LNCAP (cell line): ENCODE measurements at regions not wholly inside any gene's neighbourhood (a gene's known extent, or its start where the extent isn't known, plus 50 kb on each side); places are given as distances from the start of the nearest gene placed in this dataset.

Source experiments
- TF ChIP-seq, protein P1 (sequence below): fragments of 450-650 bp; IDR thresholded peaks from 2 replicates; pipeline ENCODE4 v1.5.1; 2017; ENCODE audit warnings: mild to moderate bottlenecking

GRCh38 chr17:70995997-70996396, 826.7 kb downstream of the KCNJ2 start:
- TF ChIP-seq, protein P1, sequence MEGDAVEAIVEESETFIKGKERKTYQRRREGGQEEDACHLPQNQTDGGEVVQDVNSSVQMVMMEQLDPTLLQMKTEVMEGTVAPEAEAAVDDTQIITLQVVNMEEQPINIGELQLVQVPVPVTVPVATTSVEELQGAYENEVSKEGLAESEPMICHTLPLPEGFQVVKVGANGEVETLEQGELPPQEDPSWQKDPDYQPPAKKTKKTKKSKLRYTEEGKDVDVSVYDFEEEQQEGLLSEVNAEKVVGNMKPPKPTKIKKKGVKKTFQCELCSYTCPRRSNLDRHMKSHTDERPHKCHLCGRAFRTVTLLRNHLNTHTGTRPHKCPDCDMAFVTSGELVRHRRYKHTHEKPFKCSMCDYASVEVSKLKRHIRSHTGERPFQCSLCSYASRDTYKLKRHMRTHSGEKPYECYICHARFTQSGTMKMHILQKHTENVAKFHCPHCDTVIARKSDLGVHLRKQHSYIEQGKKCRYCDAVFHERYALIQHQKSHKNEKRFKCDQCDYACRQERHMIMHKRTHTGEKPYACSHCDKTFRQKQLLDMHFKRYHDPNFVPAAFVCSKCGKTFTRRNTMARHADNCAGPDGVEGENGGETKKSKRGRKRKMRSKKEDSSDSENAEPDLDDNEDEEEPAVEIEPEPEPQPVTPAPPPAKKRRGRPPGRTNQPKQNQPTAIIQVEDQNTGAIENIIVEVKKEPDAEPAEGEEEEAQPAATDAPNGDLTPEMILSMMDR = no peak

DNA sequence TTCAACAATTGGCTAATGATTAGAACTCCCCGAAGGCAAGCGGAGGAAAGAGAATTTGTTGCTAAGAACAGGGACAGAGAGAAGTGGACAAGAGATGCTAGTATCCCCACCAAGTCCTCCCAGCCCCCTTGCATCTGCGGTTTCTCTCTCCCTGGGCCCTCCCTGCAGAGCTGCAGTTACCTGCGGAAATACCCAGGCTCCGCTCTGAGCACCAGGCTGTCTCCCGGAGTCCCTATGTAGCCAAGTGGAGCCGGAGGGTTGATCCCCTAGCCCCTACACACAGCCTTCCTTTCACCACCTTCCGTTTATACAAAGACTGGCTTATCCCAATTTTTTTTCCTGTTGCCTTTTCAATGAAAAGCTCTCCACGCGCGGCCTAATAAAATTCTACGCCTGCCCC, 834.4 kb downstream of the KCNJ2 start:
- TF ChIP-seq, protein P1 = no peak

GRCh38 chr17:71004413-71004812, 835.1 kb downstream of the KCNJ2 start:
- TF ChIP-seq, protein P1 = no peak

DNA sequence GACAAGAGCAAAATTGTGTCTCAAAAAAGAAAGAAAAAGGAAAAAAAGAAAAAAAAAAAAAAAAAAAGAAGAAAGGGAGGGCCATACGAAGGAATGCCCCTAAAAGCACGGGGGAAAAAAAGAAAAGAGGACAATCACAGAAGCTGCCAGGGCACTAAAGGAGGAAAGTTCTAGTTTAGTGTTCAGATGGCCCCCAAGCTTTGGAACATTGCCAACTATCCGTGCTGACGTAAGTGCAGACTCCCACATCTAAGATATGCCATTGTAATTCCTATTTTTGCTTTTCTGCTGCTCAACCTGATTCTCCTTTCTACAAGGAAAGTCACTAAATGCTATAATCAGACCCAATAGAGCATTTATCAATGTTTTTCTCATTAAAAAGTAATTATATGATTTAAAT, 842.1 kb downstream of the KCNJ2 start:
- TF ChIP-seq, protein P1 = no peak

DNA sequence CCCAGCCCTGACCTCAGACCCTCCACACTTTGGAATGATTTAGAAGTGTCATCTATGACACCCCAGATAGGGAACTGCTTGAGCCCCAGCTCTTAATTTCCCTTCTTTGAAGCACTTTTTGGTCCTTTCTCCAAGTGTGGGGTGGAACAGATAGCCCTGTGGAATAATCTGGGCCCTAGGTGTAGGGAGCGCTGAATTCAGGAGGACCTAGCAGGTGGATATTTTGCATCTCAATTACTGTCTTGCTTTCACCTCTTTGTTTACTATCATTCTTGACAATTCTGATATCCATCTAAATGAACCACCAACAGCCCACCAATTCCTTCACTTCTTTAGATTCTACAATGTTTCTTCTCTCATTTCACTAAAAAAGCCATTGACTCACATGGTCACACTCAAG, 850.4 kb downstream of the KCNJ2 start:
- TF ChIP-seq, protein P1 = no peak

DNA sequence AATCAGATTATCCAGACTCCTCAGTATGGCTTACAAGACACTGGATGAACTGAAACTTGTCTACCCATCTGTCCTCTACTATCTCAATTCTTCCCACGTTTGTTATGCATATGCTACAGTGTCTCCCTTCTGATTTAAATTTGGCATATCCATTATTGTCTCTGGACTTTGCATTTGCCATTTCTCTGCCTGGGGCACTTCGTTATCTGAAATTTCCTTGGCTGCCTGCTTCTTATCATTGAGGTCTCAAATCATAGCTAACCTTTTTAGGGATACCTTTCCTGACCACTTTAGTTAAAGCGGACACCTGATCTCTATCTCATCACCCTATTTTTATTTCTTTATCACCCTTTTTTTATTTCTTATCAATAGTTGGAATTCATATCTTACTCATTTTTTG, 853.4 kb downstream of the KCNJ2 start:
- TF ChIP-seq, protein P1 = no peak

- TF ChIP-seq, protein P1 = no peak
These were observed 854.1 kb downstream of the KCNJ2 start for GRCh38 chr17:71023249-71024030.

DNA sequence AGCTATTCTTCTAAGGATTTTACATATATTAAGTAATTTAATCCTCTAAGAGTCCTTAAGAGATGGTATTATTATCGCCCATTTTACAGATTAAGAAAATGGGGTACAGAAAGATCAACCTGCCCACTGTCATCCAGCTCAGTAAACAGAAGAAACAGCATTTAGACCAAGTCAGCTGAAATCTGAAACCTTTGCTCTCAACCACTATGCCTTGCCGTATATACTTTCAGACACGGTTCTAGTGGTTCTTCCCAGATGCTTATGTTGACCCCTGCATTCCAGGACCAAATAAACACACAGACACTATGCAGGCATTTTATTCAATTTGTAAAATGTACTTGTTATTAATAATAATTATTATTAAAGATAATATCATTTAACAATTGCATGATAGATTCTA, 854.8 kb downstream of the KCNJ2 start:
- TF ChIP-seq, protein P1 = no peak
